Activated T-helper 1 cell treated with anti-CD3 and anti-CD28 coated beads, Interleukin-2, amount 50 U/mL, for 16 hours (primary cell): ENCODE measurements at regions not wholly inside any gene's neighbourhood (a gene's known extent, or its start where the extent isn't known, plus 50 kb on each side); places are given as distances from the start of the nearest gene placed in this dataset.

ENCODE experiments used
- DNase-seq, 2 donors: peaks; one replicate each; pipeline ENCODE4 v3.0.0-alpha.2; 2020; ENCODE audit warnings: low read depth in 1 of 2, low spot score in 1 of 2

DNA sequence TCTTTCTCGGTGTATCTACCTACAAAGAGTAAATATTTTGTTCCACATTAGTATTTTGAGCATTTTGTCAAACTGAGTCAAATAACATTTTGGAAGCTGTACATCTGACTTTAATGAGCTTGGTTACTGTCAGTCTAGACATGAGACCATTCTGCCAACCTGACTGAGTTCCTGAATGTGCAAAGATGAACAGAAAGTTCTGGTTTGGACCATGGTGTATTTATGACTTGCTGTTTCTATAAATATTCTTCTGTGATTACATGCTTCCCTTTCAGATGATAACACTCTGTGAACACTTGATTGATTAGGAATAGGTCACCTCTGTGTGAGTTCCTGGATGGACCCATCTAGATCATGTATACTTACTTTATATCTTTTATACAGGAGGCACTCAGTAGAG, 827.8 kb downstream of the VRK1 start:
- no peak for DNase-seq

DNA sequence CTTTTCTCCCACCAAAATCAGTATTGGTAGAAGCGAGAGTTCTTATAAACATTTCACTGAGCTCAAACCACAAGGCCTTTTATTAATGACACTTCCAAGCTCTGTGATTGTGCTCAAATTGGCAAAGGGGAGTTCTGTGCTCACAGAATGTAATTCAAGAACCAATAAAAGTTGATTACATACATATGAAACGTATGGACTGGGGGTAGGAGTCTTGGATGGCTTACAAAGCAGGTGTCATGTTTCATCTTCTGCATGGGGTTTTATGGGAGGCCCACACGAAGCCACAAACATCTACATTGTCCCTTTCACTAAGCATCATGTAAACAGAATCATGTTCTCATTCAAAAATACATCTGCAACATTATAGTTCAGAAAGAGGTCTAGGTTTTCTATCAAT, 828.3 kb downstream of the VRK1 start:
- DNase-seq: no peak

DNA sequence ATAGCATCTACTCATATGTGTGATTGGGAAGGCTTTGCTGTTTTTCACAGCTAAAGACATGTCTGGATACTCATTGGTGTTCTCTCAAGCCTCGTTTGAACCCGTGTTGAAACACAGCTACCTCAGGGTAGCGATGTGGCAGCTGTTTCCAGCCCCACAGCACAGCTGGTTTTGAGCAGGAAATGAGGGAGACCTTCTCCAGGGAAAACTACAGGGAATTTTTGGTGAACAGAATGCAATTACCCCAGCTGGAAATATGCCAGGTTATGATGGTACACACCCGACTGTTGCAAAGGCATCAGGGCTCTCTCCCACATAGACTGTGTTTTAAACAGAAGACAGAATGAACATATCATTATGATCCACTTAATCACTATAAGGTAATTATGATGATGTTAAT, 828.9 kb downstream of the VRK1 start:
- no peak for DNase-seq

DNA sequence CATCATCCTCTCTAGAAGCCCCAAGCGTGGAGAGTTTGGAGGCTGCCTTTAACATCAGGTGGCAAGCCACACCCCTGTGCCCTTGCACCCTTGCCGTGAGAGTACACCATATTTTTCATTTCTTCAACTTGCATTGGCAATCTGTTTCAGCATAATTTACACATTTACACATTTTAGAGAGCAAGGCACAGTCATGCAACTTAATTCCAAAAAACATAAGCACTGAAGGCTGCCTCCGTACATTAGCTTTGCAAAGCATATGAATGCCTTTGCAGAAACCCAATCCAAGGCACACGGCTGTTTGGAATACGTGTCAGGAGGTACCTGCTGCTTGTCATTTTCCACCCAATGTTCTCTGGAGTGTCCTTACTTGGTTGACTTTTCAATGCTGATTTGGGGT, 833.1 kb downstream of the VRK1 start:
- no peak for DNase-seq

DNA sequence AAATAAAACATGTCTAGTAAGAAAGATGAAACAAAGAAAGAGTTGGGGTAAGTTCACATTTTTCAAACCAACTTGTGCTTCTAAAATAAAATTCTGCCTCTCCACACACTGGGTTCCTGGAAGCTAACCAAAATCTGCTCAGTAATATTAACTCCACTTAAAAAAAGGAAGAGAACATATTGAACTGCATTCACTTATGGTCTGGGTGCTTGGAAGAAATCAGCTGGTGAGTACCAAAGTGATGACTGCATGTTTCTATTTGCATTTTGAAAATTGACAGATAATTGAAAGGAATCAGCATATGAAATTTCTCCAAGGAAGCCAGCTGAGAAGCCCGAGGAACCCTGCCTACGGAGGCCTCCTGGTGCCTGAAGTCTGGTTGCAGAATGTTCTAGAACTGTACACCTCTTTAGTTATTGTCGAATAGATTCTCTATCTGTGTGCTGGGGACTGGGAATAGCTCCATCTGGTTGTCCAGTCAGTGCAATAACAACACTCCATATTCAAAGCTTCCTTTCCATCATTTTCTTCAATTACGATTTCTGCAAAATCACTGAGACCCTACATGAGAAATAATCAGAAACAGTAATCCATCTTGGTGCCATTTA, 836.1 kb downstream of the VRK1 start:
- DNase-seq: no peak

DNA sequence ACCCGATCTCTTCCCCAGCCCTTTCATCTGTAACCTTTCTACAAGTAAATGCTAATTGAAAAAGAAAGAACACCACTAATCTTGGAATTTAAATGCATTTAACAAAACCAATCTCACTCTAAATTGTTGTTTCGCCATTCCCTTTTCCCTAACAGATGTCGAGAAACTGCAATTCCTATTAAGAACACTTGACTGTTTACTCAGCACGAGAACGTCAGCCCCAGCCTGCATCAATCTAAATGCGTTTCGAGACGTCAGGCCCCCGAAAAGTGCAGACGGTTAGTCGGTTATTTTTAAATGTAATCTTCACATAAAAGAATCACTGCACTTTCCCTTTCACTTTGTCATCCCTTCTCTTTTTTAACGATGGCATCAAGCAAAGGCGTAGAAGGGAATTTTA, 837.6 kb downstream of the VRK1 start:
- no peak for DNase-seq

DNA sequence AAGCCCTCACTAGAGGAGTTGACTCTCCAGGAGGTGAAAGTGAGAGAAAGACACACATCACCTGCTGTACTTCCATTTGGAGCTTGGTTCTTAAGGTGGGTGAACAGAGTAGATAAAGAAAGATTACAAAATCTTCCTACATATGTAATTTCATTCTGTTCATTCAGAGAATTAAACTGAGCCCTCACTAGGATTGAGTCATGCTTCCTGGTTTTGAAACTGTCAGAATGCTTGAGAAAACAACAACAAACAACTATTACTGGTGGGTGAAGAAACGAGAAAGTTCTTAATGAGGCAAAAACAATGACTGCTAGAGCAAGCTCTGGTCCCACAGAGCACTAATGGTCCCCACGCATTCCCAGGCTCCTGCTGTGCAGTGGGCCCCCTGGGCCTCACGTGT, 841.7 kb downstream of the VRK1 start:
- no peak for DNase-seq

DNA sequence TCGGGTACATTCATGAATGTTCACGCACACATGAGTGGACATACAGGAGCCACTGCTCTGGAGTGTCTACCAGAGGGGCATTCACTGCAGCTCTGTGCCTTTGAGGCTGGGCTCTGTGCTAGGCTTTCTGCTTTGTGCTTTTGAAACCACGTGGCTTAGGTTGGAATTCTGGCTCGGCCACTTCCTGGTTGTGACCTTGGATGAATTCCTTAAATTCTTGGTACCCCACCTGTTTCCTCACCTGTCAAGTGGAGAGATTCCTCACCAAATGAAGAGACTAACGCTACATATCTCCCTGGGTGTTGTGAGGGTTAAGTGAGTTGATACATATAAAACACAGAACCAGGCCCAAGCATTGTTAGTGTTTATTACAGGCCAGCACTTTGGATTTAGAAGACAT, 842.8 kb downstream of the VRK1 start:
- no peak for DNase-seq

DNA sequence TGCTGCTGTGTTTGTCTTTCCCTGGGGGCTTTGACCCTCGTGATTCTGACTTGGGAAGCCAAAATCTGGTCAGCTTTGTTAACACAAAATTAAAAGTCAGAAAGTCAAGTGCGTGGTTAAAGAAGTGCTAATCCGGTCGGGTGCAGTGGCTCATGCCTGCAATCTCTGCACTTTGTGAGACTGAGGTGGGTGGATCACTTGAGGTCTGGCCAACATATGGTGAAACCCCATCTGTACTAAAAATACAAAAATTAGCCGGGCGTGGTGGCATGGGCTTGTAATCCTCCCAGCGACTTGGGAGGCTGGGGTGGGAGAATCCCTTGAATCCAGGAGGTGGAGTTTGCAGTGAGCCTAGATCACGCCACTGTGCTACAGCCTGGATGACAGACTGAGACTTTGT, 844.6 kb downstream of the VRK1 start:
- no peak for DNase-seq

DNA sequence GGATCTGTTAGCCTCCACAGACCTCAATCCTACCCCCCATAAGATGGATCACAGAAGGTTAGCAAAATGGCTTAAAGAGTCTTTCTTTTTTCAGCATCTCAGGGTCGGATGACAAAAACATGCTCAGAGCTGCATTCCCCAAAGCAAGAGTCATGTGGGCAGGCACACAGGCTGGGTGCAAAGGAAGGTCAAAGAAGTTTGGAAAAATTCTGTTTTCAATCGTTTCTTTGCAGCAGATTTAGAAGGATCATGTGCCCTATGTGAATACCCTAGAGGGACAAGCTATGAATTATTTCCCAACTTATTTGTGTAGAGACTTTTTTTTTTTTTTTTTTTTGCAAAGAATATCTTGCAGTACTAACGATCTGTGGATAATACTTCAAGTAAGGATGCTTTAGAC, 845.4 kb downstream of the VRK1 start:
- DNase-seq: no peak

DNA sequence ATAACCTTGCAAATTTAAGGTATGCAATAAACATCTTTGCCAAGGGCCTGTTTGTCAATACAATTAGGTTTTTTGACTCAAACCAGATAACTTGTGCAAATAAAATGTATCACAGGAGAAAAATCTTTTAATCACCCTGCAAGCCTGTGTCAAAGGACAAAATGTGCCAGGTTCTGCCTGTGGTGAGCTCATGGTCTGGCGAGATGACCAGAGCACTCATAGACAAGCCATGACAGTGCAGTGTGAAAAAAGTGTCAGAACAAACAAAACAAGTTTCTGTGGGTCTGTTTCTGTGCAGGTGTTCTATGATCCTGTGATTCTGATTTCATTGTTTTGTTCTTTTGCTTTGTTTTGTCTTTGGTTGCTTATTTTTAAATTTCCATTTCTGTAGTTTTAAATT, 847.2 kb downstream of the VRK1 start:
- no peak for DNase-seq

DNA sequence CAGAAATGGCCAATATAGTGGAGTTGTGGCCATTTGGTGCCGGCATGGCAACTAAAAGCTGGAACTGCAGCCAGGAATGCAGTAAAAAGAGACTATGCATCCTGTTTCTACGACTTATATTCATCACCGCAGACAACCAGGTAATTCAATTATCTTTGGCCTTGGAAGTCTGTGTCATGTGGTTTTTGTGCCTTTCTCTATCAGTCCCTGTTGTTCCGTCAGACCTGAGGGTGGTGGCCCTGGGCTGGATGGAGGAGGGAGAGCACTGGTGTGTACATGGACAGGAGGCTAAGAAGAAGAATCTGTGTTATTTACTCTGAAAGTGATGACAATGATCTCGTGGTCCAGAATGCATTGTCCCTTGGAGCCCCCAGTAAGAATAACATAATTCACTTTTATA, 852.6 kb downstream of the VRK1 start:
- no peak for DNase-seq

DNA sequence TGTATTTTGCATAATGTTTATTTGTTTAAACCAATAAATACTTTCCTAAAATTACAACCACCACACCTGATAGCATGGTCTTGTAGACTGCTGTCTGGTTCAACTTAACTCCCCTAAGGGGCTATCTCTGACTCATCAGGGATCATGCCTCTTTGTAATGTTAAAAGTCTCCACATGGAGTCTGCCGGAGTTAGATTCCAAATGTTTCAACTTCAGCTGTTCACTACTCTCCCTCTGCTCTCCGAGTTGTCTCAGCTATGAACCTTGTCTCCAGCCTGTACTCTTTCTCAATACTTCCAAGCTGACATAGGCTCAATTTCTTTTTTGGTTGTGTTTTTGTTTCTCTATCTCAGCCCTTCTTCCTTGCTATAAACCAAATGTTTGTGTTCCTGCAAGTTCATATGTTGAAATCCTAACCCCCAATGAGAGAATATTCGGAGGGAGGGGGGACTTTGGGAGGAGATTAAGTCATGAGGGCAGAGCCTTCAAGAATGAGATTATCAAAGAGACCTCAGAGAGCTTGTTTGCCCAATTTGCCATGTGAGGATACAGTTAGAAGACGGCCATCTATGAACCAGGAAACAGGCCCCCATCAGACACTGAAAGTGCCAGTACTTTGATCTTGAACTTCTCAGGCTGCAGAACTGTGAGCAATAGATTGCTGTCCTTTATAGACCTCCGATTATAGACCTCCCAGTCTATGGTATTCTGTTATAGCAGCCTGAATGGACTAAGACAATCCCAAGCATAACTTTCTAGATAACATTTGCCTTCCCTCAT, 858.2 kb downstream of the VRK1 start:
- no peak for DNase-seq

DNA sequence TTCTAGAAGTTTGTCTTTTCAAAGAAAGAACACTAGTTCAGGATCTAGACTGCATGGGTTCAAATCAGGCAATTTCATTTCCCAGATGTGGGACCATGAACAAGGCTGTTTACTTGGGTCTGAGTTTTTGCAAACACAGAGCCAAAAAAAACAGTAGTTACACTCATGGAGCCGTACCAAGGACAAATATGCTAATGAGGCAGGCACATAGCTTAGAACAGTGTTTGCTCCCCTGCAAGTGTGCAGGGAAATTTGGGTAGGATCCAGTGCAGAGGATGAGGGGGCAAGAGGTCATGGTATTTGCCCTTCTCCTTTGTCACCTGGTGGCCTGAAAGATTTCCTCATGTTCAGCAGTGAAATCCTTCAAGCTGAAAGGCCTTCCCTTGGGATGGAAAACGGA, 860.4 kb downstream of the VRK1 start:
- DNase-seq: no peak

DNA sequence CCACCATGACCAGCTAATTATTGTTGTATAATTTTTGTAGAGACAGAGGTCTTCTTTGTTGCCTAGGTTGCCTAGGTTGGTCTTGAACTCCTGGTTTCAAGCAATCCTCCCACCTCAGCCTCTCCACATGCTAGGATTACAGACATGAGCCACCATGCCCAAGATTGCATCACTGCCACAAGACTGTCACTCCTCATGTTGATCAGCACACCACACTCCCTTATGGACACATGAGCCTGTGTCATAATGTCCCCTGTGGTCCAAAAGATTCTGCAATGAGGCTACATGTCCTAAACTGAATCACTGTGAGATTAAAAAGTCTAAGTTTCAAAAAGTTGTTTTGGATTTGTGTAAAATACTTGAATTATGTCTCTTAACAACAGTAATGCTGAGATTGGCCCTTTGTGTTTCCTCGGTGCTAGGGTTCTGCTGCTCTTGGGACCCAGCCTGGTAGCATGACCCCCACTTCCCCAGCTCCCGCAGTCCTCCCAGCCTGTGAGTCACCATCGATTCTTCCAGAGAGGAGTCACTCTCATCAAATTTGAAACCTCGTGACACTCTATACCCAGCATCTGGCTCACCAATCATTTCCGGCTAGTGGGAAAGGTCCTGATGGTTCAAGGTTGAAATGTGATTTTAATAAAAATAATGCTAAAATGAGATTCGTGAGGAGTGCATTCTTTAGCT, 890.9 kb downstream of the VRK1 start:
- DNase-seq: no peak

DNA sequence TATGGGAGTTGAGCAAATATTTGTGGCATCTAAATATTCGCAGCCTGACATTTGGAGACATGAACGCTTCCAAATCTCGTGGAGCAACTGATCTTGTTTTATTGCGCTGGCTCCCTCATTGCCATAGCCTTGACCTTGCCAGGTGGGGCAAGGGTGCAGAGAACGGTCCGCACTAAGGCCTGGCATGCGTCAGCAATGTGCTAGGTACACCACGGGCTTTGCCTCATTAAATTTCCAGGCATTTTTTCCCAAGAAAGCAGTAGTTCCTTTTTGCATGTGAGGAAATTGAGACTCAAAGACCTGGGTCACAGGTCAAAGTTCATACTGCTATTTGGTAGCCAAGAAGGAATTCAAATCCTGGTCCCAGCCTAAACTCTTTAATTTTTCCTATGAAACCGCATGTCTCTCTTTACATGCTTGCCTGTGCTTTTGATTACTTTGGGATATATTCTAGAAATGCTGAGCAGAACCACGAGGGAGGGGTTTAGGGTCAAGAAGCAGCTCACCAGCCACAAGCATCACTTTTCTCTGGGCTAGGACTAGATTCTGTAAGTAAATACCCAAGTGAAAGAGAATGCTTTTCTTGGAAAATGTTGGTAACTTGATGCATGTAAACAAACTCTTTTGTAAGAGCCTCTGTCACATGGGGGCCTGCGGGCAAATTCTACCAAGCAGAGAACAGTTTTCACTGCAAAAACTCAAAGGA, 891.6 kb downstream of the VRK1 start:
- DNase-seq: no peak

DNA sequence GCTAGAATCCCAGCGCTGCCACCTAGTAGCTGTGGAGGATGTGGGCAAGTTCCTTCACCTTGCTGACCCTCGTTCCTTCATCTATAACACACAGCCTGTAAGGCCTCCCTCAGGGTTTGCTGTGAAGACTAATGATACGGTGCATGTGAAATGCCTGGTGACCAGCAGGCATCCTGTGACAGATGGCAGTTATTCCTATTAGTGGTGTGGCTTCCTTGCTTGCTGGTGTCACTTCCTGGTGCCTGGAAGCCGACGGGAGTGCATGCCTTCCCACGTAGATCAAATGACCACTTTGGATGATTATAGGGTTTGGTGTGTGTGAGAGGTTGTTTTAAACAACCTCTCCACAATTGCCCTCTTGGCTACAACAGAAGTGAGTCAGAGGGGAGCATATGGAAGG, 894.9 kb downstream of the VRK1 start:
- DNase-seq: no peak

DNA sequence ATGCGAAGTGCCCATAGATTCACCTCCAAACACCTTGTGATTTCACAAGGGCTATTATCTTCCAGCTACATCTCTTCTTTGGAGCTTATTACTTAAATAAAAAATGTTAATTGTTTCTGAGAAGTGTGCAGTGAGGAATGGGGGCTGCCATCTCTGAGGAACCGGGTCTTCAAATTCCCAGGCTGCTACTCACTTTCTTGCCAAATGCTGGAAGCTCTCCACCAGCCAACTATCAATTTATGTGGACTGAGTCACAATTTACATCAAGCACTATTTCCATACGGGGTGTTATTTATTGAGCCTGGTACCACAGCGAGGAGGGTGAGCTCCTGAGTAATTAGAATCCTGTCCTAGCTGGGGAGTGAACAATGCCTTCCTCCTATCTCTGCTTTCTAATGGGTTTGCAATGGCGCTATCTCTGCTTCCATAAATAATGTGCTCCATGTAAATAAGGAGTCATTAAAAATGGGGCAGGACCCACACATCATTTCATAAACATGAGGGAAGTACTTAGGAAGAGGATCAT, 898.3 kb downstream of the VRK1 start:
- DNase-seq: no peak

DNA sequence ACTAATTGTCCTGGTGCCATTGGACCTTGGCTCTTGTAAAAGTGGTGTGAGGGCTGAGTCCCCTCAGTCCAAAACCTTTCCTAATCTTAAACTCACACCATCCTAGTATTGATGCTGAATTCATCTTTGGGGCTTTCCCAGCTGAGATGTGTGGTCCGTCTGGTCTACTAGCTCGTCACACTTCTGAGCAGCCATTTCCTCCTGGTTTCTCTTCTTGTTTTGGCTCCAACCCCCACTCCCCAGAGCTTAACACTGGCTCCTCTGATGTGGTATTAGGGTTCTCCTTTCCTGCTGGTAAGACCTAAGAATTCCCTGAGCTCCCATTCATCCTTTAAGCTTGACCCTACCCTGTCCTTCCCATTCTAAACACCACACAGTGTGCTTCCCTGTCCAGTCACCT, 900.6 kb downstream of the VRK1 start:
- no peak for DNase-seq

DNA sequence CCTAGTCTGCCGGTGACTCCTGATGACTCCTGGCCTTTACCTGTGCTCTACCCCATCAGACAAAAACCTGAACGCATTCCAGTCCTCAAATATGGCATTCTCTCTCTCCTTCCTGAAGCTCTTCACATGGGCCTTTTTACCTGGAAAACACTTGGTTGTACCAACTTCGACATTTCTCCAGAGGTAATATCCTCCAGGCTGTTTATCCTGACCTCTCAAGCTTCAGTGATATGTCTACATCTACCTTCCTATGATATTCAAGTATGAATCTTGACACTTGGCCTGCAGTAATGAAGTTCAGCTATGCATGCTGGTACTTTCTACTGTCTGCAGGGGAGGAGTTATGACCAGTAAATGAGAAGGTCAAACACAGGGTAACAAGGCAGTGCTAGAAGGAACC, 901.8 kb downstream of the VRK1 start:
- no peak for DNase-seq

DNA sequence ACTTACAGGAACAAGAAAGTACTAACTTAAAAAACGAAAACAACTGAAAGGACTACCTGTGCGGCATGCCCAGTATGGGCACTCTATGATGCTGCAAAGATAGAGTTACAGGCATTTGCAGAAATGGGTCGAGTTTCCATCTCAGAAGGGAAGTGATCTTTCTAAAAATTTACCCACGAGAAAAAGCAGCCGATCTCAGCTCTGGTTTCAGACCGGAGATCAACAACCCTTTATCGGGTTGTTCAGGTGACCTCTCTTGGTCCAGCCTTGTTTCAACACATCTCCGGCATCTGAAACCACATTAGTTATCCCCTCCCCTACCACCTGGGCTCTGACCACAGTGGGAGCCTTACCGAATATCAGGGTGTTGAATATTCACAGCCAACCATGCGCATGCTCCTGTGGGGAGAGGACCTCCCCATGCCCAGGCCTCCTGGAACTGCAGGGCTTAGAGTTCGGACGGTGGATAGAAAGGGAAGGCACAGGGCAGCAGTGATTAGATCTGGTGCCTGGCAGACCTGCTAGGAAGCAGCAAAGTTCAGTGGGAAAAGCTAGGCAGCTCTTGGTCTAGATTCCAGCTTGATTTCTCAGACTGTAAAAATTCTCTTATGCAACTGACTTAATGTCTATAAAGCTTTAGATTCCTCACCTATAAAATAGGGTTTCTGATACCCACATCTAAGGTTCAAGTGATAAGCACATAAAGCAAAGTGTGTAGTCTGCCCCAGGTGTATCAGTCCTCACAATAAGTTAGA, 906.0 kb downstream of the VRK1 start:
- DNase-seq: no peak
